ENCODE measurements at regions not wholly inside any gene's neighbourhood (a gene's known extent, or its start where the extent isn't known, plus 50 kb on each side); places are given as distances from the start of the nearest gene placed in this dataset.
"Not testable (repeated sequence)": the region's sequence is repeated elsewhere in the genome, so short reads cannot be mapped to it uniquely, and the experiment has no call there.

DNA sequence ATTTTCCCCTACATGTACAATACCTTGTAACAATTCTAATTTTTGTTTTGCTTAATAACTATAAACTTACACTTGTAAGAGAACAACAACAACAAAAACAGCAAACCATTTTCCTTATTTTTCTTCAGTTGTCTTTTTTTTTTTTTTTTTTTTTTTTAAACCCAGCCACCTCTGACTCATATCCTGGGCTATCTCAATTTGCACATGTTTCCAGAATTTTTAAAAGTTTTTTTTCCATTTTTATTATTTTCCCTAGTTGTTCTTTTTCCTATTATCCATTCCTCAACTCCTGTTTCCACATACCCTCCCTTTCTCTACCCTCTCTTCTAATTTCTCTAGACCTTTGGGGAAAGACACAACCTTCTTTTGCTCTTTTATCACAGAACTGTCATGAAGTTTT lies 112.5 kb downstream of the EFEMP1 start:
- H3K27me3 Mint-ChIP-seq, result peaks cover 19% of the 10 kb centered on the region
- H3K9me3 Mint-ChIP-seq, result peaks cover 2% of the 10 kb centered on the region
- no peaks in the 10 kb centered on the region for H3K36me3 Mint-ChIP-seq
- no peak for ATAC-seq
- no peak overlapping the region for H3K27ac Mint-ChIP-seq
- no peaks in the 10 kb centered on the region for H3K4me1 Mint-ChIP-seq
- H3K4me3 Mint-ChIP-seq, result no peak overlapping the region

DNA sequence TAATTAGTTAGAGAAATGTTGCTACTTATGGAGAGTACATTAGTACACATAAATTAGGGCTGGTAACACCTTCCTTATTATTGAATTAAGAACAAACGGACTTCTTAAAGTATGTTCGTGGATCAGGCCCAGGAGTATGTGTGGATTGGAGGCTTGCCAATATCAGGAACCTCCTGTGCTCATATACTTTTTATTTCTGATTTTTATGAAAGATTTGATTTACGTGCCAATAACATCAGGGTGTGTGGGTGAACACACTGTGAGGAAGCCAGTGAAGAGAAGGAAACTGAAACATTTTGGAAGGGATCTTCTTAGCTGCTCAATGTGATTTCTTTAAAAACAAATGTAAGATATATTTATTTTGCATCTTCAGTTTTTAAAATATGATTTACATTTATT lies 113.0 kb downstream of the EFEMP1 start:
- H3K36me3 Mint-ChIP-seq, result no peaks in the 10 kb centered on the region
- peaks cover 19% of the 10 kb centered on the region for H3K27me3 Mint-ChIP-seq
- no peaks in the 10 kb centered on the region for H3K4me1 Mint-ChIP-seq
- peaks cover 2% of the 10 kb centered on the region for H3K9me3 Mint-ChIP-seq
- no peak overlapping the region for H3K4me3 Mint-ChIP-seq
- no peak overlapping the region for H3K27ac Mint-ChIP-seq
- no peak for ATAC-seq

DNA sequence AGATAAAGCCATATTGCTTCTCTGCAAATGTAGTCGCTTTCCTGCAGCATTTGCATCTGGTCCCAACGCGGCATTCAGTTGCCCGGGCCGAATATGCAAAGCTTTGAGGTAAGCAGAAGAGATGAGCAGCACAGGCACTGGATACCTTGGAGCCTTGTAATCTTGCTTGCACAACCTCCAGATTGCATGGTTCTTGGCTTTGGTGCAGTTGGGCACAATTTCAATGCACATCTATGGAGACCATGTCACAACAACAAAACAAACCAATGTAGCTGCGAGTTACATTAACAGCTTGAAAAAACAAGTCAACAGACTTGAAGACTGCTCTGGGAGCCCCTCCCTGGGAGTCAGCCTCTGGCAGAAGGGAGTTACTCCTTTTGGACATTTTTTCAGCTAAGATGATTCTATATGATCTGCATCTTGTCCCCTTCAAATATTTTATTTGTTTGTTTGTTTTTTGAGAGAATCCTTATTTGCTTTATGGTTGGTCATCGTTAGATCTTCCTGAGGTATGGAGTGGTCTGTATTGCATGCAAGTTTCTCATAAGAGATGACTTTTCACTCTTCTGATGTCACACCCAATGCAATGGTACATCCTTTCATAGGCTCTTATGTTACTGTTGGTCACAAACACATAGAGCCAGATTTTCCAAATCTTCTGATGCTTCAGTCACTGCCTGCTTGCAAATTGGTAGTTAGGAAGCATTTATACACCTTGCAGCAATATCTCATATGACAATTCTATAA lies 113.5 kb downstream of the EFEMP1 start:
- Mint-ChIP-seq H3K27me3 (peaks cover 19% of the 10 kb centered on the region), H3K4me1 (no peaks in the 10 kb centered on the region)
- ATAC-seq, result no peak

DNA sequence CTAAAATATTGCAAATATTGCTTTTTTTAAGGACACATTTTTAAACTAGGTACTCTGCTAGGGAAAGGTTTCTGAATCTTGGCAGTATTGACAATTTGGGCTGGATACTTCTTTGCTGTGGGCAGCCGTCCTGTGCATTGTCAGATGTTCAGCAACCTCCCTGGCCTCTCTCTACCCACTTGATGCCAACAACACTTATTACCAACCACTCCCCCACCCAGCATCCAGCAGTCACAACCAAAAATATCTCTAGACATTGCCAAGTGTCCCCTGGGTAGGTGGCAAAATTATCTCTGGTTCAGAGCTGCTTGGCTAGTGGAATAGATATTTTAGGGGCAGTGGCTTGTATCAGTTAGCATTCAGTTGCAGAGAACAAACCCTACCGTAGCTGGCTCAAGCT lies 114.3 kb upstream of the PNPT1 start:
- H3K27me3 Mint-ChIP-seq, result peaks cover 19% of the 10 kb centered on the region
- H3K4me1 Mint-ChIP-seq, result peaks cover 6% of the 10 kb centered on the region
- no peak overlapping the region for H3K27ac Mint-ChIP-seq

More for the DNA sequence above, 113.5 kb downstream of the EFEMP1 start:
- Mint-ChIP-seq H3K4me3 (no peak overlapping the region), H3K27ac (no peak overlapping the region), H3K36me3 (no peaks in the 10 kb centered on the region), H3K9me3 (no peaks in the 10 kb centered on the region)

DNA sequence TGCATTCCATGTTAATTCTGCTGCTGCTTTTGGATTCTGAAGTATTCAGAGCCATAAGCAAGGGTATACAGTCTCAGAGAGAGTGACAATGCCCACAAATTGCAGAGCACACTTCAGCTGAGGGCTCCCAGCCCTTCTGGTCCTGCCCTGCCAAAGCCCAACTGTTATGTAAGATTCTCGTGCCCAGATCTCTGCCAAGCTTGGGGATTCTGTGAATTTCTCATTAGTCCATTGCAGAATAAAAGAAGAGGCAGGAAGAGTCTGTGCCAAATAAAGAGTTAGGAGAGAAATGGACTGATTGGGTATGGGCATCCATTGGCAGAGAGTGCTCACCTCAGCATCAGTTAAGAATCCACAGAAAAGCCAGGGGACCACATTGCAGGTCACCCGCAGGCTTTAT lies 112.0 kb upstream of the PNPT1 start:
- peaks cover 8% of the 10 kb centered on the region for H3K27me3 Mint-ChIP-seq
- peaks cover 6% of the 10 kb centered on the region for H3K4me1 Mint-ChIP-seq
- H3K4me3 Mint-ChIP-seq, result no peak overlapping the region
- no peak for ATAC-seq
- H3K27ac Mint-ChIP-seq, result no peak overlapping the region
- H3K36me3 Mint-ChIP-seq, result no peaks in the 10 kb centered on the region
- H3K9me3 Mint-ChIP-seq, result no peaks in the 10 kb centered on the region

More for the DNA sequence above, 114.3 kb upstream of the PNPT1 start:
- no peaks in the 10 kb centered on the region for H3K9me3 Mint-ChIP-seq
- no peaks in the 10 kb centered on the region for H3K36me3 Mint-ChIP-seq
- no peak overlapping the region for H3K4me3 Mint-ChIP-seq
- ATAC-seq, result no peak

DNA sequence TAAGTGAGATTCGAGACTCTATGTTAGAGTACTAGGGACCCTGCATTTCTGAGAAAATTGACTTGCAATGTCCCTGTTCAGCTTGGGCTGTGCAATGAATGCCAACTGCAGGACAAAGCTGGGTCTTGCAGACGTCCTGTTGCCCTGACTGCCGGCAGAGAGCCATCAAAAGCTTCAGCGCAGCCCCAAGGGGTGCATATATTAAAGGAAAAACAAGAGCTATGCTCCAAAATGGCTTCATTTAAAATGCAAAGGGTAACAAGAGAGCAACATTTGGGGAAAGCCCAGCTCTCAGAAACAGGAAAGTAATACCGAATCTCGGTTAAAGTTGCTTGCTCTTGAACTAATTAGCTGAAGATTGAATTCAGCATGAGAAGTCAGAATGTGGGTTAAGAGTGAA lies 110.9 kb upstream of the PNPT1 start:
- Mint-ChIP-seq H3K4me1 (peaks cover 6% of the 10 kb centered on the region), H3K9me3 (no peaks in the 10 kb centered on the region), H3K27me3 (peaks cover 8% of the 10 kb centered on the region), H3K27ac (no peak overlapping the region), H3K4me3 (no peak overlapping the region), H3K36me3 (no peaks in the 10 kb centered on the region)
- no peak for ATAC-seq

DNA sequence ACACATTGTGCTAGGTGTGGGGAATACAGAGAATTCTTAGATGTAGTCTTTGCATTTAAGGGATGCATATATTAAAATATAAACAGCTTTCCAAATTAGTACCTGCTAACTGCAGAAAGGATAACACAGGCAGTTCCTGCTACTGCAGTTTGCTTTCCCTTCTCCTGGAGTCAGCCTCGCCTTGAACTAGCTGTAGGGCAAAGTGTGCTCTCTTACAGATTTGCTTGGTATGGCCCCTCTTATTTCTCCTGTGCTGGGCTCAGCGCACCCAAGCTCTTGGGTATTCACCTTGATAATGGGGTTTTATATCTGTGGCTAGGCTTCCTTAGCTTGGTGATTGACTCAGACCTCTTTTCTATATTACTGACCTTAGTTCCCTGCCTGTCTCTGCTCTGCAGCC lies 108.4 kb upstream of the PNPT1 start:
- peaks cover 8% of the 10 kb centered on the region for H3K27me3 Mint-ChIP-seq

DNA sequence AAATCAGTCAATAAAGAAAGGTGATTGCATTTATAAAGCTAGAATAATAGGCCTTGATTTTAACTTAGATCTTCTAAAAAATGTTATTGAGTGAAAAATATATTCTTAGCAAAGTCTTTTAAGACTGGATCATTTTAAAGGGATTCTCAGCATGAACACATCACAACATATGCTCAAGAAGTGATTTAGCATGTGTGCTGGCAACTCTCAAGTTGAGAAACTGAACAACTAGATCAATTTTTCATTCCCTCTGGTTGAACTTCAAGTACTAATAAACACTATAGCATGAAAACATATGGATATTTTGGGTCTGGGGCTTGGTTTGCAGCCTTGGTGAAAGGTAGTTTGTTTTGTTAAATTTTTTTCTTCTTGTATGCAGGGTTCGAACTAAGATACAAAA lies 107.8 kb upstream of the PNPT1 start:
- Mint-ChIP-seq H3K4me1 (peaks cover 6% of the 10 kb centered on the region), H3K27me3 (peaks cover 8% of the 10 kb centered on the region), H3K9me3 (peaks cover 3% of the 10 kb centered on the region), H3K36me3 (no peaks in the 10 kb centered on the region), H3K27ac (no peak overlapping the region), H3K4me3 (no peak overlapping the region)
- no peak for ATAC-seq

More for the DNA sequence above, 108.4 kb upstream of the PNPT1 start:
- Mint-ChIP-seq H3K27ac (no peak overlapping the region), H3K9me3 (peaks cover 3% of the 10 kb centered on the region), H3K36me3 (no peaks in the 10 kb centered on the region), H3K4me1 (peaks cover 6% of the 10 kb centered on the region), H3K4me3 (no peak overlapping the region)
- ATAC-seq, result no peak

DNA sequence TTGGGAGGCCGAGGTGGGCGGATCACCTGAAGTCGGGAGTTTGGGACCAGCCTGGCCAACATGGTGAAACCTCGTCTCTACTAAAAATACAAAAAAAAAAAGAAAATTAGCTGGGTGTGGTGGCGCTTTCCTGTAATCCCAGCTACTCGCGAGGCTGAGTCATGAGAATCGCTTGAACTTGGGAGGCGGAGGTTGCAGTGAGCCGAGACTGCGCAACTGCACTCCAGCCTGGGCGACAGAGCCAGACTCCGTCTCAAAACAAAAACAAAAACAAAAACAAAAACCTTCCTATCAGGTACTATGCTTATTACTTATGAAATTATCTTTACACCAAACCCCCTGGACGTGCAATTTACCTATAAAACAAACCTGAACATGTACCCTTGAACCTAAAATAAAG lies 106.0 kb upstream of the PNPT1 start:
- H3K9me3 Mint-ChIP-seq, H3K27ac Mint-ChIP-seq, H3K27me3 Mint-ChIP-seq, H3K4me1 Mint-ChIP-seq, H3K36me3 Mint-ChIP-seq, ATAC-seq, H3K4me3 Mint-ChIP-seq: not testable (repeated sequence)

DNA sequence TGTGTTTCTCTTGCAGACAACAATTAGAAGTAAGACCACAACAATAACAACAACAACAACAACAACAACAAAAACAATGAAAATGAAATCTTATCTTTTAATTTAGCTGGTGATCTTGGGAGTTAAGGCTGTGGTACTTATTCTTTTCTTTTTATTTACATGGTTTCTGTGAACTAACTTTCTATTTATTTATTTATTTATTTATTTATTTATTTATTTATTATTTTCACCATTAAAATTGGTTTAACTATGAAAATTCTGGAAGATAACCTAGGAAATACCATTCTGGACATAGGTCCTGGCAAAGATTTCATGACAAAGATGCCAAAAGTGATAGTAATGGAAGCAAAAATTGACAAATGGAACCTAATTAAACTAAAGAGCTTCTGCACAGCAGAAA lies 102.5 kb upstream of the PNPT1 start:
- no peak overlapping the region for H3K27ac Mint-ChIP-seq
- ATAC-seq, result no peak
- H3K4me3 Mint-ChIP-seq, result no peak overlapping the region
- no peaks in the 10 kb centered on the region for H3K4me1 Mint-ChIP-seq
- H3K27me3 Mint-ChIP-seq, result peaks cover 21% of the 10 kb centered on the region
- H3K36me3 Mint-ChIP-seq, result no peaks in the 10 kb centered on the region
- H3K9me3 Mint-ChIP-seq, result peaks cover 3% of the 10 kb centered on the region

DNA sequence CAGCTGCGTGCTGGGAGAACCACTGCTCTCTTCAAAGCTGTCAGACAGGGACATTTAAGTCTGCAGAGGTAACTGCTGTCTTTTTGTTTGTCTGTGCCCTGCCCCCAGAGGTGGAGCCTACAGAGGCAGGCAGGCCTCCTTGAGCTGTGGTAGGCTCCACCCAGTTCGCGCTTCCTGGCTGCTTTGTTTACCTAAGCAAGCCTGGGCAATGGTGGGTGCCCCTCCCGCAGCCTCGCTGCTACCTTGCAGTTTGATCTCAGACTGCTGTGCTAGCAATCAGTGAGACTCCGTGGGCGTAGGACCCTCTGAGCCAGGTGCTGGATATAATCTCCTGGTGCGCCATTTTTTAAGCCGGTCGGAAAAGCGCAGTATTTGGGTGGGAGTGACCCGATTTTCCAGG lies 100.0 kb upstream of the PNPT1 start:
- H3K36me3 Mint-ChIP-seq, H3K4me1 Mint-ChIP-seq, H3K4me3 Mint-ChIP-seq, ATAC-seq, H3K9me3 Mint-ChIP-seq, H3K27ac Mint-ChIP-seq: not testable (repeated sequence)
- peaks cover 21% of the 10 kb centered on the region for H3K27me3 Mint-ChIP-seq

DNA sequence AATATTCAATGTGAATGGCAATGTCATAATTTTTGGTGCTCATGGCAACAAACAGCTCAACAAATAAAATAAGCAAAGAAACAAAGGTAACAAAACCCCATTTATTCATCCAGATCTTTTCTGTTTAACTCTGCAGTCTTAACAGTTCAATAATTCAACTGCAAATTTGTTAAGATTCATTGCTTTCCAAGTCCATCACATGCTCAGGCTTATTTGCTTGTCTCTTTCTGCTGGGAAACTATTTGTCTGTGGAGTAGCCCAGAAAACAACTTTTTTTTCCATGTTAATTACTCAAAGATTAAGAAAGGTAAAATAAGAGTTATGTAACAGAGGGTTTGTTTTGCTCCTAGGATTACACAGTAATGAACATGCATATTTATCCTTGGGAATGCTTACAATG lies 92.6 kb upstream of the PNPT1 start:
- Mint-ChIP-seq H3K36me3 (no peaks in the 10 kb centered on the region), H3K4me1 (no peaks in the 10 kb centered on the region), H3K9me3 (peaks cover 2% of the 10 kb centered on the region)

DNA sequence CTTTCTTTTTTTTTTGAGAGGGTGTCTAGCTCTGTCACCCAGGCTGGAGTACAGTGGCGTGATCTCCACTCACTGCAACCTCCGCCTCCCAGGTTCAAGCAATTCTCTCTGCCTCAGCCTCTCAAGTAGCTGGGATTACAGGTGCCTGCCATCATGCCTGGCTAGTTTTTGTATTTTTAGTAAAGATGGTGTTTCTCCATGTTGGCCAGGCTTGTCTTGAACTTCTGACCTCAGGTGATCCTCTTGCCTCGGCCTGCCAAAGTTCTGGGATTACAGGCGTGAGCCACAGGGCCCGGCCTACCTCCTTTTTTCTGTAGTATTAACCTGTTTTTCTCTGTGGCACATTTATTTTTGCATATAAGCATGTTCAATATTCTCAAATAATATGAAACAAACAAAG lies 90.1 kb upstream of the PNPT1 start:
- H3K27ac Mint-ChIP-seq, H3K36me3 Mint-ChIP-seq, H3K27me3 Mint-ChIP-seq, H3K4me1 Mint-ChIP-seq, ATAC-seq, H3K9me3 Mint-ChIP-seq, H3K4me3 Mint-ChIP-seq: not testable (repeated sequence)

More for the DNA sequence above, 92.6 kb upstream of the PNPT1 start:
- Mint-ChIP-seq H3K27ac (no peak overlapping the region), H3K4me3 (no peak overlapping the region), H3K27me3 (no peaks in the 10 kb centered on the region)
- ATAC-seq, result no peak

DNA sequence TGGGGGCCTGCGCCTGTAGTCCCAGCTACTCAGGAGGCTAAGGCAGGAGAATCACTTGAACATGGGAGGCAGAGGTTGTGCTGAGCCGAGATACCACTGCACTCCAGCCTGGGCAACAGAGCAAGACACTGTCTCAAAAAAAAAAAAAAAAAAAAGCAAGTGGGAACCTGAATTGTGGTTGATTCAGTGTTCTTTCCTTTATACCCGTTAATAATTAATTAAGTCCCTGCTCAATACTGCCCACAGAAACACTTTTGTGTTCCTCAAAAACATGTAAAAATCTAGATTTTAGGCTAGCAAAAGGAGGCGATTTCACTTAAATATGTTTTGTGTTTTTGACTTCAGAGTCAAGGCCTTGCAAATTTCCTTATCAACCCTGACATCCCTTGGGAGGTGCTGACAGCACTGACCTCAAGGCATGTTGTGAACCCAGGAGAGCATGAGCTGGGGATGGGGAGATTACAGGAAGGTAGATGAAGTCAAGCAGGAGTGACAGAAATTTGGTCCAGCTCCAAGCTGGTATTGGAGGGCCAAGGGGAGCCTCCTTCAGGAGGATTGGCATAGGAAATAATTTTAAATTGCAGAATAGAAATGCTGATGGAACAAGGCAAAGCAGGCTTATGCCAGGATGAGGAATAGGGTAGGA lies 89.0 kb upstream of the PNPT1 start:
- Mint-ChIP-seq H3K27me3 (no peaks in the 10 kb centered on the region), H3K27ac (no peak overlapping the region)
- no peak for ATAC-seq

DNA sequence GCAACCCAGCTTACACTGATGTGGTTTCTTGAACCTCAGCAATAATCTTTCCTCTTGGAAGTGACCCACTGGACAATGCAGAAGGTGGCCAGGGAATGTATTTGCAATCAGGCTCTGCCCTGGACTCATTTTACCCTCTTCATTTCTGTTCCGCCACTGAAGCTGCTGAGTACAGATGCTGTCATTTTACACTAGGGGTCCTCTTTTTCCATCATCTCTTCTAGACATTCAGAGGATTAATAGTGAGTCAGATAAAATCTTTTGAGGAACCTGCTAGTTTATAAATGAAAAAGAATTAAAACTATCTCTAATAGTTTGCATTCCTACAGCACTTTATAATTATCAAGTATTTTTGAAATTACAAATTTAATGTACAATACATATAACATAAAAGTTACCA lies 87.9 kb upstream of the PNPT1 start:
- Mint-ChIP-seq H3K27me3 (no peaks in the 10 kb centered on the region), H3K4me1 (no peaks in the 10 kb centered on the region), H3K36me3 (no peaks in the 10 kb centered on the region), H3K9me3 (no peaks in the 10 kb centered on the region), H3K4me3 (no peak overlapping the region), H3K27ac (no peak overlapping the region)
- ATAC-seq, result no peak

More for the DNA sequence above, 89.0 kb upstream of the PNPT1 start:
- H3K36me3 Mint-ChIP-seq, result no peaks in the 10 kb centered on the region
- no peaks in the 10 kb centered on the region for H3K4me1 Mint-ChIP-seq
- H3K4me3 Mint-ChIP-seq, result no peak overlapping the region
- H3K9me3 Mint-ChIP-seq, result no peaks in the 10 kb centered on the region

DNA sequence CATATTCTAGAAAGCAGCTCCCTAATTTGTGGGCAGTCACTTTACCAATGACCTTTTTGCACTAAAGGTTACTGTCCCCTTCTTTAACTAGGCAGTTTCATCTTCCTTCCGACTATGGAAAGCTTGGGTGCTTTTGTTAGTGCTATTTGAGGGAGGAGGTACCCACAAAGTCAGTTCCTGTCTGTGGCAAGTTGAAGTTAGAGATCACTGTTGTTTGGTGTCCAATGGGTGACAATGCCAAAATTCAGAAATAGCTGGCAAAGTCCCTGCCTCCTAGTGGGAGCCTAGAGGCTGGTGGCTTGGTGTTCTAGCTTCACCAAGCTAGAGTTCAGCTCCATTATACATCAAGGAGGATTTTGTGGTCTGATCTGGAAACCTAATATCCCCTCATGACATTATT lies 87.1 kb upstream of the PNPT1 start:
- no peak for ATAC-seq
- Mint-ChIP-seq H3K27me3 (no peaks in the 10 kb centered on the region), H3K9me3 (no peaks in the 10 kb centered on the region), H3K27ac (no peak overlapping the region), H3K4me3 (no peak overlapping the region), H3K36me3 (no peaks in the 10 kb centered on the region), H3K4me1 (no peaks in the 10 kb centered on the region)

All from stimulated activated memory B cell treated with anti-CD40 and anti-IgM and Interleukin-4, amounts not matched to agents 10 μg/mL and 1 μg/mL and 100 μg/mL, for 72 hours (primary cell).